Urothelium cell line (cell line): ENCODE measurements at regions not wholly inside any gene's neighbourhood (a gene's known extent, or its start where the extent isn't known, plus 50 kb on each side); places are given as distances from the start of the nearest gene placed in this dataset.
A peak's percentile ranks its signal among the peaks of the same experiment; 100 is the strongest.

Experiments
- DNase-seq: peaks from one replicate; pipeline ENCODE4 v3.0.0; 2011; ENCODE audit warnings: low spot score, mixed read lengths
- FAIRE-seq: peaks from 2 replicates; lab custom pipeline; 2011; peaks lifted over from hg19 to GRCh38; lab: Jason Lieb, UNC

DNA sequence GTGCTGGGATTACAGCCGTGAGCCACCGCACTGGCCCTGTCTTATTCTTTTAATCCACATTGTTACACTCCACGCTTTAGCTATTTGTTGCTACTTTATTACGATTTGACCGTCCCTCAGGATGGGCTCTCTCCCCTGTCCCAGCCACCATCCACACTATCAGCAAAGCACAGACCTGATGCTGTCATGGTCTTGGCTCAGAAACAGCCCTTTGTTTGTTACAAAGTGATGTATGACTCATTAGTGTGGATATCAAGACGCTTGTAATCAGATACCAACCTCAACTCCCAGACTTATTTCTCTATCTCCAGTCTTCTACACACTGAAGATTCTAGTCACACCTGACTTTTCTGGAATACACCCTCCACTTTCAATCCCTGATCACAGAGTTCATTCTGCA is 84.6 kb upstream of the FREM2 start:
- DNase-seq (peak; percentile 40), FAIRE-seq (no peak)

DNA sequence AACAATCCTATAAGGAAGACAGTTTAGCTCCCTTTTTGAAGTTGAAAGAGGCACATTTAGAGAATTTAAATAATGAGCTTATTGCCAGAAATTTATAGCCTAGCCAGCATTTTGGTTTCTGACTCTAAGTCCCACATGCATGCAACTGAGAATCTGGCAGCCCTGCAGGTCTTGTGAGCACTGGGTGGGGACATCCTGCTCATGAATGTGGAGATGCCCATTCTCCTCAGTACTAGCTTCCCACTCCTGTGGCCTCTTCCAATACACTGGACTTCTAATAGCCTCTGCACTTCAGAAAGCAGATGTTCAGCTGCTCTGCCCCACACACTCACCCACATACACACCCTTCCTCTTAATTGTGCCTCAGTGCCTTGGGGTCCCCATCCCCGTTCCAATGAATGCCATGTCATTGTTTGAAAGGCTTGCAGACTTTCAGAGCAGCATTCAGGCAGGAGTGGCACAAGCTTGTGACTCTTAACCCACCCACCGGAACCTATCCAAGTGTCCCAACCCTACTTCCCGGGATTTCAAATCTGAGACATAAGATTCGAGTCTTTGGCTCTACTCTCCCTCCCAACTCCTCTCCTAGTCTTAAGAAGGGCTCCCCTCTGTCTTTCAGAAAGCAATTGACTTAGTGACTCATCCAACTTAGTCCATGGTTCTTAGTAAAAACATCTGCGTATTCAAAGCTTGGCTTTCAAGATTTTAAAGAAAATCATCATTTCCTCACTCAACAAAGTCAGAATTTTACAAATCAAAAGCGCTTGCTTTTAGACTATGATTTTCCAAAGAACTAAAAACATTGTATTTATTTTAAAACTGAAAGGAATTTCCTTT is 80.0 kb upstream of the FREM2 start:
- DNase-seq (no peak), FAIRE-seq (no peak)

DNA sequence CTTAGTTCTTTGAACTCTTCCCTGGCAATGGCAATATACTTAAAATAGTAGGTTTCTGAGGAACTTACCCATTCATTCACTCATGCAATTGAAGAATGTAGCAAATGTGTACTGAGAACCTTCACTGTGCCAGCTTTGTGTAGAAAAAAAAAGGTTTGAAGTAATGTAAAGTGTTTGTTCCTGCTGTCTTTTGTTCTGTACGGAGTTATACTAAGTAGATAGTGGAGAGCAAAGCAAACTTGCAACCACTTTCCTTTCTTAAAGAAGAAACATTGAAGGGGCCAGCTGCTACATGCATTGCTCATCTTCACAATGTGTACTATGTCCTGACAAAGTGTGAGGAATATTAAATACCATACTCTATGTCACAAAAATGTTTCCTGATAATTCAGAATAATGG is 68.9 kb upstream of the FREM2 start:
- DNase-seq (no peak), FAIRE-seq (no peak)

DNA sequence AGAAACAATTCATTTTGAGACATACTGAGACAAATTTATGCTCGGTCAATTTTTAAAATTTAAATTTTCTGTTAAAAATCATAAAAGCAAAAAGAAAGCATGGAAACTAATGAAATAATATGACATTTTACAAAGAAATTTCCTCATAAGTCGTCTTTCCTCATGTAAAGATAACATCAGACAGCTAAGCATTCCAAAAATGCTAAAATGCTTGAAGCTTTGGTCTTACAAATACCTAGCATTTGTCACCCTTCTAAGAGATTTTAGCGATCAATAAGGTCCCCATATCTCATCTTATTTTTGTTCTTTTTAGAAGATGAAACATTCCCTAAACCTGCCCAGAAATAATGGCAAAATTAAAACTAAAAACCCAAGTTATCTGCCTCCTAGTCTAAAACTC is 68.5 kb upstream of the FREM2 start:
- DNase-seq, result no peak
- FAIRE-seq, result no peak

DNA sequence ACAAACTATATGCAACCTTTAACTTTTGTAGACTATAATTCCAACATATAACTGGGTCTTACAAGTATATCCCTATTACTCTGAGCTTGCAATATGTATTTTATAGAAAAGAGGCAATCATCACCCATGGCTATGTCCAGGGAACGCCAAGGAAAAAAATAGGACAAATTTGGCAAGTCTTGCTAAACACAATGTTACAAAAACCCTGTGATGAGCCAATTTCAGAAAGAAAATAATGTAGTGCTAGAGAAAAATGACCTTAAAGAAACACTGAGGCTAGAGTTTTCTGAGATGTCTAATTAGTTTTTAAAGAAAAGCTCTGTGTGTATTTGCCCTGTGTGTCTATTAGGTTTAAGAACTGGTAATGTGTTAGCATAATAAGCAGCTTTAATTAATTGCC is 68.0 kb upstream of the FREM2 start:
- DNase-seq, result no peak
- FAIRE-seq, result no peak

DNA sequence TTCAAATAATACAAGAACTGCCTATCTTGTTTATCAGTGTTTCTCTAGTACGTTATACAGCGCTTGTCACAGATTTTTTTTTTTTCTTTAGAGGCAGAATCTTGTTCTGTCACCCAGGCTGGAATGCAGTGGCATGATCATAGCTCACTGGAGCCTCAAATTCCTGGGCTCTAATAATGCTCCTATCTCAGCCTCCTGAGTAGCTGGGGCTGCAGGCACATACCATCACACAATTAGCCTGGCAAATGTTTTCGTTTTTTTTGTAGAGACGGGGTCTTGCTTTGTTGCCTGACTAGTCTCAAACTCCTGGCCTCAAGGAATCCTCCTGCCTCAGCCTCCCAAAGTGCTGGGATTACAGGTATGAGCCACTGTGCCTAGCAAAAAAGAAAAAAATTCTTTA is 66.0 kb upstream of the FREM2 start:
- DNase-seq (no peak), FAIRE-seq (no peak)

DNA sequence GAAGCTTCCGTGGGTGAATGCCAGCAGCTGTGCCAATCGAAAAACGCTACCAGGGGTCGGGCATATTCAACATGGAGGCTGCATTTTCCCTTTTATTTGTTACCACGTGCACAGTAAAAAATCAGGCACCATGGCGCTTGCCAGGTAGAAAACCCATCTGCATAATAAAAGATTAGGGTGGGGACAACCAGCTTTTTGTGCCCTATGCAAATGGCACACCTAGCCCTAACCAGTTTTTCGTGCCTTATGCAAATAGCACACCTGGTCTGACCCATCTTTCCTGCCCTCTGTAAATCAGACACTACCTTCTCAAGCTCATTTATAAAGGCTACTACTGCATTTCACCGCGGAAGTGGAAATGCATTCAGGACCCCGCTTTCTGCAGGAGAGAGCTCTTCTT is 62.1 kb upstream of the FREM2 start:
- DNase-seq (no peak), FAIRE-seq (no peak)

DNA sequence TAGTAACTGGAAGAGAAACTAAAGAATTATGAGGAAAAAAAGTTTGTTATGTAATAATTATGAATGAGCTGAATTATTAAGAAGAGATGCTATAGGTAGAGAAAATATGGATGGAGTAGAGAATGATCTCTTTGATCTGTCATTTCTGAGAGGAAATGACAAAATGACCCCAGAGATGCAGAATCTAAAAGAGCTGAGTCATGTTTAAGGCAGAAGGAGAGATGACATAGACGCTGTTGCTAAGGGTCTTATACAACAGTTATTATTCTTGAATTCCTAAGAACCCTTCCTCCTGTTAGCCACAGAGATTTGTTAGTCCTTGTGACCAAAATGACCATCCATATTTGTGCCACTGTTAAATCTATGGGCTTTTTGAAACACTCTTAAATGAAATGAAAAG is 58.3 kb upstream of the FREM2 start:
- FAIRE-seq, result no peak
- no peak for DNase-seq

DNA sequence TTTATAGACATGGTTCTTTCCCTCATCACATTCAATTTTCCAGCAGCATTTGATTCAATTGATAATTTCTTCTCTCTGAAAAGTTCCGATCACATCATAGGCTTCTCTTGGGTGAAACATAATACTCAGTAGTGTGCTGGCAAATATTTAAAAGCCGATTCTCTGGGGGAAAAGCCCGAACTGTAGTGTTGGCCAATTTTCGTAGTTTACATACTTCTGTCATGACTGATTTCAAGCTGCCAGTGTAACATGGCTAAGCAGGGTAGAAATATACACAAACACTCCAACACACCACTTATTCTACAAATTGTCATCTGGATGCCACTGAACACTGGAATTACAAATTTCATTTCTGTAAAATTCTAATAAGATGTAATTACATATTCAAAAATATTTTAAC is 56.1 kb upstream of the FREM2 start:
- DNase-seq (no peak), FAIRE-seq (no peak)

DNA sequence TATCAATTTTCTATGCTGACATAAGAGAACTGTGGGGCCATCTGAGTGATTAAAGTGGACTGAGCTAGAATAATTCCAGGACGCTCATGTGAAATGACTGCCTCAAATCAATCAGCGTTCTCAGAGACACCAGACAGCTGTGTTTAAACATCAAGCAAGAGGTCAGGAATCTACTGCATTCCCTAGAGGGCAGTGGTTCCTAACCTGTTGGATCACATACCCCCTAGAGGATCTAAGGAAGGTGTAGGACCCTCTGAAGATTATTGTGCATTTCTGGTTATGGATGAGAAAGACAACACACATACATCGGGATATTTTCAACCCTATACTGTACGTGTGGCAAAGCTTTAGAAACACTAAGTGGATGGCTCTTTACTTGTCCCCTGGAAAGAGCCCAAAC is 51.8 kb upstream of the FREM2 start:
- no peak for FAIRE-seq
- DNase-seq, result no peak

DNA sequence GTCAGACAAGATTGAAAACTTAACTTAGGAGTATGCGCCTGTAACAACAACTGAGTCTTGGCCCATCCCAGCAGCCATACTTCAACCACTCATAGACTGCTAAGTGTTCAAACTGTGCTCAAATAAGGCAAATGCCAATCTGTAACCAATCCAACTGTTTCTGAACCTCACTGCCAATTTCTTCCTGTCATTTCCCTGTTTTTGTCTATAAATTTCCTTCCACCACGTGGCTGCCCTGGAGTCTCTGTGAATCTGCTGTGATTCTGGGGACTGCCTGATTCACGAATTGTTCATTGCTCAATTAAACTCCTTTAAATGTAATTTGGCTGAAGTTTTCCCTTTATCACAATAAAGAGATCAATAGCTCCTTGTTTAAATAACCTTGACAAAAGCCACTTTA is 50.8 kb upstream of the FREM2 start:
- FAIRE-seq (no peak), DNase-seq (no peak)

DNA sequence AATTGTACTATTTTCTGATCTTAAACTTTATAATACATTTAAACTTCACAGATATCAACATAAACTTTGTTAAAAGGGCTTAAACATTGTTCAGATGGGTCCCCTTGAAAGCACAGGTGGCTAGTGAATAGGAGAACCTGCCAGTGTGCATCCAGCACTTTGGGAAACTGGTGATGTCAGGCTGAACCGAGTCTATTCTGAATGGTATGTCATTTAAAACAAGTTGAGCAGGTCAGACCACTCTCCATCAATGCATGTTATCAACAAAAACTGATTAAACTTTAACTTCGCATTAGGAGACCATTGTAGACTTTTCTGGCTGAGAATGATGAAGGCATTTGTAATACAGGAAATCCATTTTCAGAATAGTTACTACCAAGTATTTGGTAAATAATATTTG is 50.1 kb upstream of the FREM2 start:
- no peak for DNase-seq
- FAIRE-seq, result no peak
